Endothelial cell of umbilical vein (primary cell): ENCODE measurements at regions not wholly inside any gene's neighbourhood (a gene's known extent, or its start where the extent isn't known, plus 50 kb on each side); places are given as distances from the start of the nearest gene placed in this dataset.

Experiments used
- BruUV-seq: library from RNA; stranded (reverse); fragments of 400-500 nt; replicated peaks from 2 replicates; lab custom pipeline; 2021; lab: Mats Ljungman, UMichigan
- CTCF ChIA-PET: fragments of 300-600, 350-600 bp; sonication (Branson Sonifier 250); formaldehyde crosslinking; loops from one replicate; lab custom pipeline; 2021; ENCODE audit warnings: antibody characterized with exemption, inconsistent platforms; lab: Charles Lee
- POLR2A ChIA-PET: fragments of 300-600, 350-600 bp; sonication (Branson Sonifier 250); formaldehyde crosslinking; loops from one replicate; lab custom pipeline; 2021; ENCODE audit warnings: antibody characterized with exemption, inconsistent platforms; lab: Charles Lee
- DNase-seq: peaks from one replicate; pipeline ENCODE4 v3.0.0-alpha.2; 2011; ENCODE audit warnings: low read depth, low spot score
- FAIRE-seq: peaks from 2 replicates; lab custom pipeline; 2011; peaks lifted over from hg19 to GRCh38; lab: Jason Lieb, UNC
- H2AFZ ChIP-seq: 2 replicates; pipeline ENCODE4 v1.6.0; 2012; ENCODE audit warnings: low read depth, low read length, control low read depth, inconsistent platforms
- H3K27ac ChIP-seq: 2 replicates; pipeline ENCODE4 v1.5.1; 2011; ENCODE audit warnings: low read depth, mild to moderate bottlenecking, control low read depth, low read length, moderate library complexity; ENCODE audit not compliant: insufficient read depth
- H3K27me3 ChIP-seq, 2 experiments: 2 replicates each; pipeline versions ENCODE4 v1.6.0 to v1.6.1; 2011; ENCODE audit warnings: low read length in 2 of 2, mixed read lengths in 1 of 2; ENCODE audit not compliant: control insufficient read depth in 2 of 2, insufficient read depth in 2 of 2
- H3K36me3 ChIP-seq, 2 experiments: 2 replicates in 1 of 2; 3 replicates in 1 of 2; pipeline ENCODE4 v1.5.1; 2011; ENCODE audit warnings: low read length in 2 of 2, mild to moderate bottlenecking in 1 of 2, moderate library complexity in 1 of 2; ENCODE audit not compliant: control insufficient read depth in 2 of 2, insufficient read depth in 2 of 2; ENCODE audit errors: extremely low read depth in 1 of 2
- H3K4me1 ChIP-seq: 3 replicates; pipeline ENCODE4 v1.5.1; 2011; ENCODE audit warnings: mild to moderate bottlenecking, low read length; ENCODE audit not compliant: control insufficient read depth, insufficient read depth; ENCODE audit errors: extremely low read depth
- H3K4me2 ChIP-seq: 2 replicates; pipeline ENCODE4 v1.6.1; 2011; ENCODE audit warnings: low read length, control low read depth, mixed read lengths; ENCODE audit not compliant: insufficient read depth
- H3K4me3 ChIP-seq, 3 experiments: fragments of 200-600 bp in 1 of 3; sonication (generic), shearing (Covaris generic) in 1 of 3; replicated peaks in 1 of 3; 2 replicates each; pipeline ENCODE4 v1.5.1; 2011 to 2016; ENCODE audit warnings: control low read depth in 3 of 3, low read length in 3 of 3, mild to moderate bottlenecking in 2 of 3, inconsistent platforms in 1 of 3, low read depth in 1 of 3, moderate library complexity in 1 of 3; ENCODE audit not compliant: insufficient read depth in 1 of 3
- H3K79me2 ChIP-seq: 2 replicates; pipeline ENCODE4 v1.6.0; 2012; ENCODE audit warnings: low read length, inconsistent platforms; ENCODE audit not compliant: control insufficient read depth, insufficient read depth
- H3K9ac ChIP-seq: replicated peaks from 2 replicates; pipeline ENCODE3; 2011; ENCODE audit warnings: low read length, control low read depth; ENCODE audit not compliant: insufficient read depth; ENCODE audit errors: extremely low read depth
- H3K9me1 ChIP-seq: replicated peaks from 3 replicates; pipeline ENCODE4 v1.6.0; 2011; ENCODE audit warnings: mild to moderate bottlenecking, low read length; ENCODE audit not compliant: control insufficient read depth, insufficient read depth; ENCODE audit errors: extremely low read depth
- H3K9me3 ChIP-seq: replicated peaks from 2 replicates; pipeline ENCODE4 v1.5.1; 2012; ENCODE audit warnings: low read length, inconsistent platforms; ENCODE audit not compliant: control insufficient read depth, insufficient read depth
- H4K20me1 ChIP-seq: replicated peaks from 2 replicates; pipeline ENCODE3; 2011; ENCODE audit warnings: mild to moderate bottlenecking, low read length; ENCODE audit not compliant: control insufficient read depth, insufficient read depth; ENCODE audit errors: extremely low read depth
- CTCF ChIP-seq, 2 donors: IDR thresholded peaks; 1 replicate in 1 of 2; 2 replicates in 1 of 2; pipeline ENCODE4 v1.5.1; 2011; ENCODE audit warnings: low read length in 2 of 2, mild to moderate bottlenecking in 2 of 2, moderate library complexity in 2 of 2, control low read depth in 1 of 2, inconsistent platforms in 1 of 2, low read depth in 1 of 2; ENCODE audit not compliant: insufficient read depth in 1 of 2; ENCODE audit errors: extremely low read depth in 1 of 2
- EZH2 ChIP-seq: IDR thresholded peaks from 2 replicates; pipeline ENCODE4 v1.6.1; 2012; ENCODE audit warnings: borderline replicate concordance, low read depth, mild to moderate bottlenecking, moderate library complexity, low read length, inconsistent platforms; ENCODE audit not compliant: severe bottlenecking
- FOS ChIP-seq: IDR thresholded peaks from 2 replicates; pipeline ENCODE4 v1.6.1; 2011; ENCODE audit warnings: mild to moderate bottlenecking, low read length, moderate library complexity, borderline replicate concordance; ENCODE audit not compliant: insufficient read depth
- GATA2 ChIP-seq: IDR thresholded peaks from 2 replicates; pipeline ENCODE4 v1.7.0; 2011; ENCODE audit warnings: low read depth, mild to moderate bottlenecking, moderate library complexity, mixed read lengths, low read length; ENCODE audit not compliant: insufficient read length, insufficient read depth
- JUN ChIP-seq: IDR thresholded peaks from 2 replicates; pipeline ENCODE4 v1.6.1; 2011; ENCODE audit warnings: borderline replicate concordance, low read depth; ENCODE audit not compliant: insufficient read length, insufficient read depth
- MAX ChIP-seq: IDR thresholded peaks from 2 replicates; pipeline ENCODE4 v1.6.1; 2011; ENCODE audit not compliant: insufficient read depth, insufficient read length
- MYC ChIP-seq: IDR thresholded peaks from one replicate; pipeline ENCODE4 v1.6.1; 2011; ENCODE audit warnings: mild to moderate bottlenecking, low read depth, low read length
- POLR2A ChIP-seq: IDR thresholded peaks from 2 replicates; pipeline ENCODE4 v1.6.1; 2012; ENCODE audit warnings: low read depth, mild to moderate bottlenecking, control low read depth, low read length
- POLR2AphosphoS5 ChIP-seq: IDR thresholded peaks from 2 replicates; pipeline ENCODE4 v1.6.1; 2012; ENCODE audit warnings: low read depth, mild to moderate bottlenecking, control low read depth, low read length, moderate library complexity; ENCODE audit not compliant: insufficient read depth
- dilution Hi-C: fragments of 300-500 bp; cut with MboI; formaldehyde crosslinking; loops from one replicate; pipeline ENCODE4 v1.15.0; 2019; ENCODE audit warnings: low sequenced_read_pairs; ENCODE audit not compliant: extremely low pct_ligation_motif_present
- intact Hi-C: fragments of 100-400 bp; cut with micrococcal nuclease; formaldehyde crosslinking; loops from one replicate; pipeline ENCODE4 v1.10.0; 2022

DNA sequence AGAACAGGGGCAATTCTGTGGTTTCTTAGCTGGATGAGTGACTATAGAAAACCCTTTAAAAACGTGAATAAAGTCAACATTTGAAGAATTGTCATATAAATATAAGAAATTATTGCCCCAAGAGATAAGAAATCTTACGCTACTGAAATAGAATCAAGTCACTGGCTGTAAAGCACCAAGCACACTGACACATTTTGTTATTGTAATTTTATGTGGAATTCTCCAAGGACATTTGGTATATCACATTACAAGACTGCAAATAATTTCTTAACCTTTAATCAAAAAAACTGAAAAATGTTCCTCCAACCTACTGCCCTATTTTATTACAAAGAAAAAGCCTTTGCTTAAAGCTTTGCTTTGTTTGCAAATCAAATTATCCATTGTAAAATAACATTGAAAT lies 383.3 kb downstream of the IPMK start:
- TF ChIP-seq MYC (no peak), FOS (no peak), CTCF (IDR thresholded peaks at IDR 0.05; ENCODE audit: extremely low read depth in 1 of 2, insufficient read depth in 1 of 2, low read depth in 1 of 2, low read length in 2 of 2) (no peak), POLR2AphosphoS5 (no peak), GATA2 (no peak), MAX (no peak), EZH2 (no peak), JUN (no peak), POLR2A (no peak)
- Histone ChIP-seq H3K27ac (no peak overlapping the region), H3K79me2 (no peaks in the 10 kb centered on the region), H4K20me1 (no peaks in the 10 kb centered on the region), H3K4me3 (no peak overlapping the region), H2AFZ (no peak overlapping the region), H3K36me3 (no peaks in the 10 kb centered on the region), H3K4me1 (no peaks in the 10 kb centered on the region), H3K27me3 (no peaks in the 10 kb centered on the region), H3K9me3 (peaks cover 4% of the 10 kb centered on the region), H3K4me2 (no peak overlapping the region), H3K9ac (no peak overlapping the region), H3K9me1 (no peaks in the 10 kb centered on the region)
- dilution Hi-C loops: no loop called here
- intact Hi-C loops: no loop called here
- no peak for FAIRE-seq
- ChIA-PET CTCF (no interaction called here), POLR2A (no interaction called here)
- DNase-seq: no peak
- no TSS peak for BruUV-seq
